ENCODE measurements at regions not wholly inside any gene's neighbourhood (a gene's known extent, or its start where the extent isn't known, plus 50 kb on each side); places are given as distances from the start of the nearest gene placed in this dataset.

DNA sequence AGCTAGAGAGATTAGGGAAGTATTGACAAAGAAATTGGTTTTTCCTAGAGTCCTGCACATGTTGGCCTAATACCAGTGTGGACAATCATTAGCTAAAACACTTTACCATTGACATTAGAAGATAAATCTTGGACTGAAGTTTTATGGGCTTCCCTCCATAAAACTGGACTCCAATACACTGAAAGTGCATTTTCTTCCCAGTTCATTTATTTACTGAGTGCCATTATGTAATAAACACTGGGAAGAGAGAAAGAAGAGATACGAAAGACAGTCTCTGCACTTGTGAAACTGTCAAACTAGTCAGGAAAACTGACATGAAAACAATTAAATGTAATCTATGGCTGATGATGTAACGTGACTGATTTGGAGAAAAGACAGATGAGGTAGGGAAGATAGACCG, 539.3 kb downstream of the ZNF608 start:
- H3K4me3 Mint-ChIP-seq: no peak overlapping the region

DNA sequence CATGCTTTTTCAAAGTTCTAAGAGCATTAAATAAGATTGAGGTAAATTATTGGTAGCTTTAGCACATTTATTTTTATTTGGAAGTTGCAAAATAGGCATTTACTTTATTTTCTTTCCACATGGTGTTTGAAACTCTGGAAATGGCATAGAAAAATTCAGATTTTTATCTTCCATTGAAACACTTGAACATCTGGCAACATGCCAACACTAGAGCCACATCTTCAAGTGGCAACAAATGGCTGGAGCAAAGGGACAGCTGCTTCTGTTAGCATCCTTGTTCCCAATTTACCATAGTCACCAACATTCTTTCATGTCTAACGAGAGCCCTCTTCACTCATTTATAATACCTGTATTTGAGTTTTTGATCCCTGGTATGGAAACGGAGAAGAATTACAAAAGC, 539.9 kb downstream of the ZNF608 start:
- no peak overlapping the region for H3K27ac Mint-ChIP-seq
- H3K9me3 Mint-ChIP-seq: peaks cover 43% of the 10 kb centered on the region
- no peaks in the 10 kb centered on the region for H3K27me3 Mint-ChIP-seq
- H3K4me1 Mint-ChIP-seq (ENCODE audit: low read depth): no peaks in the 10 kb centered on the region
- H3K4me3 Mint-ChIP-seq: no peak overlapping the region
- intact Hi-C loops (cut with micrococcal nuclease): no loop called here
- H3K36me3 Mint-ChIP-seq (ENCODE audit: low read depth): no peaks in the 10 kb centered on the region

More for the DNA sequence above, 539.3 kb downstream of the ZNF608 start:
- H3K9me3 Mint-ChIP-seq: peaks cover 42% of the 10 kb centered on the region
- intact Hi-C loops (cut with micrococcal nuclease): no loop called here
- no peaks in the 10 kb centered on the region for H3K27me3 Mint-ChIP-seq
- H3K4me1 Mint-ChIP-seq (ENCODE audit: low read depth): no peaks in the 10 kb centered on the region
- H3K36me3 Mint-ChIP-seq (ENCODE audit: low read depth): no peaks in the 10 kb centered on the region
- H3K27ac Mint-ChIP-seq: no peak overlapping the region

DNA sequence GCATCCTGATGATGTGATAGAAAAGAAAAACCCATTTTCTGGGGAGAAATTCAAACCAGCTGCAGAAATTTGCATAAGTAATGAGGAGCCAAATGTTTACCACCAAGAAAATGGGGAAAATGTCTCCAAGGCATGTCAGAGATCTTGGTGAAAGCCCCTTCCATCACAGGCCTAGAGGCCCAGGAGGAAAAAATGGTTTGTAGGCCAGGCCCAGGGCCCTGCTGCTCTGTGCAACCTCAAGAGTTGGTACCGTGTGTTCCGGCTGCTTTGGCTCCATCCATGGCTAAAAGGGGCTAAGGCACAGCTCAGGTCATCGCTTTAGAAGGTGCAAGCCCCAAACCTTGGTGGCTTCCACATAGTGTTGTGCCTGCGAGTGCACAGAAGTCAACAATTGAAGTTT, 543.1 kb downstream of the ZNF608 start:
- no peaks in the 10 kb centered on the region for H3K27me3 Mint-ChIP-seq
- intact Hi-C loops (cut with micrococcal nuclease): no loop called here
- H3K9me3 Mint-ChIP-seq: peaks cover 34% of the 10 kb centered on the region
- H3K4me1 Mint-ChIP-seq (ENCODE audit: low read depth): no peaks in the 10 kb centered on the region
- no peaks in the 10 kb centered on the region for H3K36me3 Mint-ChIP-seq (ENCODE audit: low read depth)
- H3K4me3 Mint-ChIP-seq: no peak overlapping the region
- no peak overlapping the region for H3K27ac Mint-ChIP-seq

DNA sequence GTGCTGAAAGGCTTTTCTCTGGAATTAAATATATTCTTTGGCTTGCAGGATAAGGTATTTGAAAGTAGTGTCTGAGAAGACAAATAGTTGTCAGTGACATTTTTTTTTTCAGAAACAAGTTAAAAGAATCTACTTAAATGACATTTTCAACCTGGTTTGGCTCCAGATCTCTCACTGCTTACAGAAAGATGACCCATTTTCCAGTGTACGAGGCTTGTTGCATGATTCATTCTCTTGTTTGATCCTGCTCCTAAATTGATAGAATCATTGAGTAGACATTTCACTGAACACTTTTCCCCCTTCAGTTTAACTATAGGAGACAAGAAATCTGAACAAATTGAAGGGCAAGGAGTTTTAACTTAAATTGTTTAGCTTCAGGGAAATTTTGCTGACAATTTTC, 546.1 kb downstream of the ZNF608 start:
- H3K4me1 Mint-ChIP-seq (ENCODE audit: low read depth): no peaks in the 10 kb centered on the region
- H3K36me3 Mint-ChIP-seq (ENCODE audit: low read depth): no peaks in the 10 kb centered on the region
- no peak overlapping the region for H3K4me3 Mint-ChIP-seq
- intact Hi-C loops (cut with micrococcal nuclease): no loop called here
- H3K9me3 Mint-ChIP-seq: peaks cover 25% of the 10 kb centered on the region
- no peak overlapping the region for H3K27ac Mint-ChIP-seq
- H3K27me3 Mint-ChIP-seq: no peaks in the 10 kb centered on the region

DNA sequence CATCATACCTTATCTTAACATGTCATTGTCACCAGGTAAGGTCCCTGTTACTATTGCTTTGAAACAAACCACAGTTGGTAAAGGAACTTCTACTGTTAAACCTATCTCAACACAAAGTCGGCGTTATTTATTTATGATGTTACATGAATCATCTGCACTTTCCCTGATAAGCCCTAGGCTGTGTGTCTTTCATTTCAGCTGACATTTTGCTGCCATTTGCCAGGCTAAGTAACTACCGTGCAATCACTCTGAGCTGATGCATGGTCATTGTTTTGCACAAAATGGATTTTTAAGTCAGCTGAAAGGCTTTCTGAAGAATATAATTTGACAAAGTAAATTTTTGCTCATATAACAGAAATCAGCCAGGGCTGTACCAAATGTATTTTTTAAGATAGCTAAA, 546.5 kb downstream of the ZNF608 start:
- intact Hi-C loops (cut with micrococcal nuclease): no loop called here
- Mint-ChIP-seq H3K9me3 (peaks cover 24% of the 10 kb centered on the region), H3K27ac (no peak overlapping the region), H3K27me3 (no peaks in the 10 kb centered on the region), H3K4me1 (ENCODE audit: low read depth) (no peaks in the 10 kb centered on the region), H3K36me3 (ENCODE audit: low read depth) (no peaks in the 10 kb centered on the region), H3K4me3 (no peak overlapping the region)

DNA sequence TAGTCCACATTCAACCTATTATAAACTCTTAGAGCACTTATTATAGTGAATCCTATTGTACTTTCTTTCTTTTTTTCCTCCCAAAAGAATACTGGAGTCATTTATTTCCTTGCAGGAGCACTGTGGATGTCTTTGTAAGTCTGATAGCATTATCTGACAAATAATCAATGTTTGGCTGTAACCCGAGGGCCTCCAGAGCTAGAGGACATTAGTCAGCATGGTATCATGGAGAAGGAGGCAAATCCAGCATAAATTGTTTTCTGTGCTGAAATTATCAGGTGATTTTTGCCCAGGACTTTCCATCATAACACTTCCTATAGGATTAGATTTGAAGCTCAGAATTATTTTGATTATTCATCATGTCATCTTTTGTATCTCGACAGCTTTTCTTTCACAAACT, 551.0 kb downstream of the ZNF608 start:
- Mint-ChIP-seq H3K27me3 (no peaks in the 10 kb centered on the region), H3K9me3 (no peaks in the 10 kb centered on the region), H3K36me3 (ENCODE audit: low read depth) (no peaks in the 10 kb centered on the region), H3K27ac (no peak overlapping the region), H3K4me3 (no peak overlapping the region), H3K4me1 (ENCODE audit: low read depth) (no peaks in the 10 kb centered on the region)
- intact Hi-C loops (cut with micrococcal nuclease): no loop called here

DNA sequence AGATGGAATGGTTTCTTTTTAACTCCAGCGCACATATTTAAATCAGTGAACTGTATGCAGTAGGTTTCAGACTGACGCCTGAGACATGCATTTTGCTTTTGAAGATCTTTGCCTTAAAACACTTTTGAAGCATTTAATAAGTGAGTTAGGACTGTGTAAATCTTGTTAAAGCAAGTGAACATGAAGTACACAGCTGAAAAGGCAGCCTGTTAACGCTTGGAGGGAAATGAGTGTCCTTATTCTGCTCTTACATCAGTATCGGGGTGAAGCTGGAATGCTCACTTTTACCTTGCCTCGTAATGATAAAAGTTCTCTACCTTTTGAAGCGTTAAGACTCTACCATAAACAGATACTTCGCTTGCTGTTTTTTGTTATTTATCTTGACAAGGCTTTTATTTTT, 552.2 kb downstream of the ZNF608 start:
- Mint-ChIP-seq H3K27me3 (no peaks in the 10 kb centered on the region), H3K36me3 (ENCODE audit: low read depth) (no peaks in the 10 kb centered on the region), H3K9me3 (peaks cover 6% of the 10 kb centered on the region), H3K27ac (no peak overlapping the region), H3K4me3 (no peak overlapping the region), H3K4me1 (ENCODE audit: low read depth) (no peaks in the 10 kb centered on the region)
- intact Hi-C loops (cut with micrococcal nuclease): no loop called here

DNA sequence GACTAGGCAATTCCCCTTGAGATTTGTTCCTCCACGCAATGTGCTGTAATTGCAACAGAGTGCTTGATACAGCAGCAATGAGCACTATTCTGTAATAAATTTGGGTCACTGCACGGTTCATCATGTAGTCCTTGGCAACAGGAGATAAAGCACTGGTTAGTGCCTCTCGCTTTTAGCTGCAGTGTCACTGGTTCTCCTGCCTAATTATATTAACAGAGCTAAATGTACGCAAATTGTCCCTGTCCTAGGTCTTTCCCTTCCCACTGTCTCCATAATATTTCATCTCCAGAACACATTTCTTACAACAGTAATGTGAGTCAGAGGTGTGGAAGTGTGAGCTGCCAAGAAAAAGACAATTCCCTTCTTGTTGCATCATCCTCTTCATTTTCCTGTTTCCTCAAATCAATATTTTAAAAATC, 553.1 kb downstream of the ZNF608 start:
- intact Hi-C loops (cut with micrococcal nuclease): no loop called here
- peaks cover 11% of the 10 kb centered on the region for H3K9me3 Mint-ChIP-seq
- H3K4me3 Mint-ChIP-seq: no peak overlapping the region
- no peaks in the 10 kb centered on the region for H3K4me1 Mint-ChIP-seq (ENCODE audit: low read depth)
- no peak overlapping the region for H3K27ac Mint-ChIP-seq
- H3K36me3 Mint-ChIP-seq (ENCODE audit: low read depth): no peaks in the 10 kb centered on the region
- no peaks in the 10 kb centered on the region for H3K27me3 Mint-ChIP-seq

DNA sequence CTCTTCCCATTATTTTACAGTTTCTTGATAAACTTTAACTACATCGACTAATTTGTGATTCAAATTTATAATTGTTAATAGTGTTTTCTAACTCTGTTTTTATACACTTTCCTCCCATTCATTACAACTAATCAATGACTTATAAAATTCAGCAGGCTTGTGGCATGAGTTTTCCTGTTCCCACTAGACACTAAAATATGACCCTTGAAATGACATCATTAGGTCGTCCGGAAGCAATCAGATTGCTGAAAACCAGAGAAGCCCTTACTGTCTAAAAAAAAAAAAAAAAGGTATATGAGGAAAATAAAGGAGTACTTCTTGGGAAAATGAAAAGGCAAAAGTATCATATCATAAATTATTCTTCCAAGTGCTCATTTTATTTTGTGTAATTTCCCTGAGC, 553.7 kb downstream of the ZNF608 start:
- no peak overlapping the region for H3K27ac Mint-ChIP-seq
- intact Hi-C loops (cut with micrococcal nuclease): no loop called here
- peaks cover 11% of the 10 kb centered on the region for H3K9me3 Mint-ChIP-seq
- H3K27me3 Mint-ChIP-seq: no peaks in the 10 kb centered on the region
- H3K4me1 Mint-ChIP-seq (ENCODE audit: low read depth): no peaks in the 10 kb centered on the region
- no peaks in the 10 kb centered on the region for H3K36me3 Mint-ChIP-seq (ENCODE audit: low read depth)
- H3K4me3 Mint-ChIP-seq: no peak overlapping the region

DNA sequence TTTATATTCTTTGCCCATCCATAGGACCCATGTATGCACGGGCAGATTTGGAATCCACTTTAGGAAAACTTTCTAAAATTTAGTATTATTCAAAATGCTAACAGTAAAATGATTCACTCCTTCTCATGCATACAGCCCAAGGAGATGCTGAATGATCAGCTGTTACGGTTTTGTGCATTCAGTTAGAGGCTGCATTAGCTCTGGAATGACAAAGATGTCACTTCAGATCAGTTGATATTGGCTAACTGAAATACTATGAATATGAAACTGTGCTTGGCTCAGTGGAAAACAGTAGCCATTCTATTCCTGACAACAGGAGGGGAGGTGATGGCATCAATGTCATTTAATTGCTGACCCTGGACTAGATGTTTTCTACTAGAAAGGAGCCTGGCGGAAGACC, 560.7 kb downstream of the ZNF608 start:
- intact Hi-C loops (cut with micrococcal nuclease): no loop called here
- Mint-ChIP-seq H3K4me3 (no peak overlapping the region), H3K27ac (no peak overlapping the region), H3K27me3 (no peaks in the 10 kb centered on the region), H3K36me3 (ENCODE audit: low read depth) (no peaks in the 10 kb centered on the region), H3K4me1 (ENCODE audit: low read depth) (no peaks in the 10 kb centered on the region), H3K9me3 (peaks cover 11% of the 10 kb centered on the region)

DNA sequence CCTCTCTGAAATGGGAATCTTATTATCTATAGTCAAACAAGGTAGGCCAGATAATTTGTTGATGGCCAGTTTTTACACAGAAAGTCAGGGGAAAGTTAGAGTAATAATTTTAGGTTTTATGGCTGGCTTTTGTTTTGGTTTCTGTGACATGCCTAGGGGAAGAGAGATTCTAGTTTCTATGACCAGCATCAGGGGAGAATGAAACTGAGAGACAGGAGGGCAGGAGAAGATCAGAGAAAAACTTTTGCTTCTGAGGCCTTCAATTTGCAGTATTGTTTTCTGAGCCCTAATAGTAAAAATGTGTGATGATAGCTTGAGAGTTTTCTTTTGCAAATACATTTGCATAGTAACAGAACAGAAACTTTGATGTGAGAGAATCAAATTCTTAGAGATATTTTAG, 564.3 kb downstream of the ZNF608 start:
- Mint-ChIP-seq H3K9me3 (no peaks in the 10 kb centered on the region), H3K27ac (no peak overlapping the region), H3K4me3 (no peak overlapping the region), H3K4me1 (ENCODE audit: low read depth) (no peaks in the 10 kb centered on the region), H3K36me3 (ENCODE audit: low read depth) (no peaks in the 10 kb centered on the region), H3K27me3 (no peaks in the 10 kb centered on the region)
- intact Hi-C loops (cut with micrococcal nuclease): no loop called here

DNA sequence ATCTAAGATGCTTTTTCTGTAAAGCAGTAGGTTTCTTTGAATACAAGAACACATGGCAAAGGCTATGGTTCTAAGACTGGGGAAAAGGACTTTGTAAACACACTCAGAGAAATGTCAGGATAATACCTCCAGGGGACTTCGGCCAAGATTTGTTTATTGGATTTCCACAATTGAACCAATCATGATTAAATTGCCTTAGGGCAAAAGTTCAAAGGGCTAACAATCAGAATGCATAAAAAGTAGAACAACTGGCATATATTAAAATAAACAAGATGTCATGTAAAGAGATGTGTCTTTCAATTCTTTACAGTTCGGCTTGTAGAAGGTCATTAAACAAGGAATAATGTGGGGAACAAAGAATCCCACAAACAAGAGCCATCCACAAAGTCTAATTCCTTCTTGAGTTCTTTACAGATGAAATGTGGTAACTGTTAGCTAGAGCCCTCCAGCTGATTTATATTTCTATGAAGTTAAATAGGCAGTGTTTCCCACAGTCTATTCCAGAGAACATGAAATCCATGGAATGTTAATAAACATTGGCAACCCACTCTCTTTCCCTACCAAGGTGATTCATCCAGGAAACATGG, 565.5 kb downstream of the ZNF608 start:
- Mint-ChIP-seq H3K36me3 (ENCODE audit: low read depth) (no peaks in the 10 kb centered on the region), H3K27me3 (no peaks in the 10 kb centered on the region), H3K4me1 (ENCODE audit: low read depth) (no peaks in the 10 kb centered on the region), H3K4me3 (no peak overlapping the region), H3K27ac (no peak overlapping the region), H3K9me3 (no peaks in the 10 kb centered on the region)
- intact Hi-C loops (cut with micrococcal nuclease): no loop called here

DNA sequence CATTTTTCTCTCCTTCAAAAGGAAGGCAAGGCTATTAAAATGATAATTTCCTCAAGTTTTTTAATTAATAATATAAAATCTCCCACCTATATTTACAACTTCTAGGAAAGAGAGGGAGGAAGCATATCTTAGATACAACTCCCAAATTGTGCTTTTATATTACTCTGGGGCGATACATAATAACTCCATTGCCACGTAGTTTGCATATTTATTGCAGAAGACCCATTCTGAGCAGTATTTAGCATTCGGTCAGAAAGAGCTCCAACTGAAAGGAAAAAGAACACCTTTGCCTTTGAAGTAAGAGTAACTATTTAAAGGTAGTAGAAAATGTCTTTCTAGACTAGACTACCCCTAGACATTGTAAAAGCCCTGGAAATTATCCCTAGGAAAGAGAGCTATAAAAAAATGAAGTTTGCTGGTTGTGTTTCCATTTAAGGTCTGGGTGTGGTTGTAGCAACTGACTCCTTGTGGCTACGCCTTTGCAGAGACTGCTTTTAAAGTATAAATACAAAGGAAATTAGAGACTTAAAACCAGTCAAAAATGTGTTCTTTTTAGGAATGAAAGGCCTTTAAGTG, 566.1 kb downstream of the ZNF608 start:
- Mint-ChIP-seq H3K36me3 (ENCODE audit: low read depth) (no peaks in the 10 kb centered on the region), H3K4me3 (no peak overlapping the region), H3K4me1 (ENCODE audit: low read depth) (no peaks in the 10 kb centered on the region), H3K9me3 (no peaks in the 10 kb centered on the region), H3K27me3 (no peaks in the 10 kb centered on the region), H3K27ac (no peak overlapping the region)
- intact Hi-C loops (cut with micrococcal nuclease): no loop called here

DNA sequence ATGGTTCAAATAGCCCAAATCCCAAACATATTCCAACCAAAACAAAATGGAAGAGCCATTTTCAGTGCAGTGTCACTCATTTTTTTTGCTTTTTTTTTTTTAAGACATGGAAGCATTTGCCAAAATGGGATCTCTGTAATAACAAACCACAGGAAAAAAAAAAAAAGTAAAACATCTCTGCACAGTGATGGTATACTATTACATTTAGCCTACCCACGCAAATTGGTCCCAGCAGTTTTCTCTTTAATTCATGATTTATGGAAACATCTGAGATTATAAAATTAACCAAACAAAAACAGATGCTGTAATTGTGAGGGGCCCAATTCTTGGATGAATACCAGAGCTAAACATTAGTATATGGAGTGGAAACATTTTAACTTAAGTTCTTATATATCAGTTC, 566.6 kb downstream of the ZNF608 start:
- Mint-ChIP-seq H3K9me3 (no peaks in the 10 kb centered on the region), H3K27ac (no peak overlapping the region), H3K27me3 (no peaks in the 10 kb centered on the region), H3K36me3 (ENCODE audit: low read depth) (no peaks in the 10 kb centered on the region), H3K4me1 (ENCODE audit: low read depth) (no peaks in the 10 kb centered on the region), H3K4me3 (no peak overlapping the region)
- intact Hi-C loops (cut with micrococcal nuclease): no loop called here

DNA sequence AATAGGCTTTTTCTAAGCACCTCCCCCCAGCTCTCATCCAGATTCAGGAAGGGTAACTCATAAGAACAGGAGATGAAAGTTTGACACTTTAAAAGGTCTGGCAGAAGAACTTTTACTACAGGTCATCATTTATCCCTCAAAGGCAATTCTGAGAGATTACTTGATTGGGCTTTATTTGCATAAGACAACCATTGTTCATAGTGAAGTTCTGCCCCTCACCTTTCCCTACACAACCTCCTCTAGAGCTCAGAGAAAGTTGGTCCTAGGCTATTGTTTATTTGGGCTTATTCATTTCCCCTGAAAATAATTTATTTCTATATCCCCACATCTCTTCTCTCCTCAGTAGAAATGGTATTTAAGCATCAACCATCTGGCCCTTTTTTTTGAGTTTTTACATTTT, 568.4 kb downstream of the ZNF608 start:
- no peak overlapping the region for H3K27ac Mint-ChIP-seq
- H3K36me3 Mint-ChIP-seq (ENCODE audit: low read depth): no peaks in the 10 kb centered on the region
- no peaks in the 10 kb centered on the region for H3K27me3 Mint-ChIP-seq
- no peaks in the 10 kb centered on the region for H3K4me1 Mint-ChIP-seq (ENCODE audit: low read depth)
- no peak overlapping the region for H3K4me3 Mint-ChIP-seq
- H3K9me3 Mint-ChIP-seq: peaks cover 2% of the 10 kb centered on the region
- intact Hi-C loops (cut with micrococcal nuclease): no loop called here
